ENCODE measurements at regions not wholly inside any gene's neighbourhood (a gene's known extent, or its start where the extent isn't known, plus 50 kb on each side); places are given as distances from the start of the nearest gene placed in this dataset.

DNA sequence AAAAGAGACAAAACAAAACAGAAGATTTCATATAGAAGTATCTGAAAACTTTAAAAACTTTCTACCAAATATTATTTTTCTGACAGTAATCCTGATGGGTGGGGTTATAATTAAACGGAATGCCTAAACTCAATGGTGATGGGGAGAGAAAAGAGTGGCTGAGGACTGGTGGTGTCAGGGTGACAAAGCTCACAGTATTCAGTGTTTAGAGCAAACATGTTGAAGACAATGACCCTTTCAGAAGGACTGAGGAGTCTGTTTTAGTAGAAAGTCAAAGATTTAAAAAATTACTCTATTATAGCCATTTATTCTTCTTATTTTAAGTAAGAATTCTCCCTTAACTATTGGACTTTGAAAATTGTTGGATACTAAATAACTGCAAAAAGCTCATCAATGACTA lies 1144.0 kb downstream of the TAF11L14 start:
- TF ChIP-seq GLIS3 (CRISPR knock-in tag; IDR thresholded peaks at IDR 0.05) = no peak
- TF ChIP-seq, protein P1, sequence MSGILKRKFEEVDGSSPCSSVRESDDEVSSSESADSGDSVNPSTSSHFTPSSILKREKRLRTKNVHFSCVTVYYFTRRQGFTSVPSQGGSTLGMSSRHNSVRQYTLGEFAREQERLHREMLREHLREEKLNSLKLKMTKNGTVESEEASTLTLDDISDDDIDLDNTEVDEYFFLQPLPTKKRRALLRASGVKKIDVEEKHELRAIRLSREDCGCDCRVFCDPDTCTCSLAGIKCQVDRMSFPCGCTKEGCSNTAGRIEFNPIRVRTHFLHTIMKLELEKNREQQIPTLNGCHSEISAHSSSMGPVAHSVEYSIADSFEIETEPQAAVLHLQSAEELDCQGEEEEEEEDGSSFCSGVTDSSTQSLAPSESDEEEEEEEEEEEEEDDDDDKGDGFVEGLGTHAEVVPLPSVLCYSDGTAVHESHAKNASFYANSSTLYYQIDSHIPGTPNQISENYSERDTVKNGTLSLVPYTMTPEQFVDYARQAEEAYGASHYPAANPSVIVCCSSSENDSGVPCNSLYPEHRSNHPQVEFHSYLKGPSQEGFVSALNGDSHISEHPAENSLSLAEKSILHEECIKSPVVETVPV (CRISPR knock-in tag; IDR thresholded peaks at IDR 0.05) = no peak
- TF ChIP-seq, protein P2, sequence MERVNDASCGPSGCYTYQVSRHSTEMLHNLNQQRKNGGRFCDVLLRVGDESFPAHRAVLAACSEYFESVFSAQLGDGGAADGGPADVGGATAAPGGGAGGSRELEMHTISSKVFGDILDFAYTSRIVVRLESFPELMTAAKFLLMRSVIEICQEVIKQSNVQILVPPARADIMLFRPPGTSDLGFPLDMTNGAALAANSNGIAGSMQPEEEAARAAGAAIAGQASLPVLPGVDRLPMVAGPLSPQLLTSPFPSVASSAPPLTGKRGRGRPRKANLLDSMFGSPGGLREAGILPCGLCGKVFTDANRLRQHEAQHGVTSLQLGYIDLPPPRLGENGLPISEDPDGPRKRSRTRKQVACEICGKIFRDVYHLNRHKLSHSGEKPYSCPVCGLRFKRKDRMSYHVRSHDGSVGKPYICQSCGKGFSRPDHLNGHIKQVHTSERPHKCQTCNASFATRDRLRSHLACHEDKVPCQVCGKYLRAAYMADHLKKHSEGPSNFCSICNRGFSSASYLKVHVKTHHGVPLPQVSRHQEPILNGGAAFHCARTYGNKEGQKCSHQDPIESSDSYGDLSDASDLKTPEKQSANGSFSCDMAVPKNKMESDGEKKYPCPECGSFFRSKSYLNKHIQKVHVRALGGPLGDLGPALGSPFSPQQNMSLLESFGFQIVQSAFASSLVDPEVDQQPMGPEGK (CRISPR knock-in tag; IDR thresholded peaks at IDR 0.05; ENCODE audit: borderline replicate concordance) = no peak
- ATAC-seq = no peak

DNA sequence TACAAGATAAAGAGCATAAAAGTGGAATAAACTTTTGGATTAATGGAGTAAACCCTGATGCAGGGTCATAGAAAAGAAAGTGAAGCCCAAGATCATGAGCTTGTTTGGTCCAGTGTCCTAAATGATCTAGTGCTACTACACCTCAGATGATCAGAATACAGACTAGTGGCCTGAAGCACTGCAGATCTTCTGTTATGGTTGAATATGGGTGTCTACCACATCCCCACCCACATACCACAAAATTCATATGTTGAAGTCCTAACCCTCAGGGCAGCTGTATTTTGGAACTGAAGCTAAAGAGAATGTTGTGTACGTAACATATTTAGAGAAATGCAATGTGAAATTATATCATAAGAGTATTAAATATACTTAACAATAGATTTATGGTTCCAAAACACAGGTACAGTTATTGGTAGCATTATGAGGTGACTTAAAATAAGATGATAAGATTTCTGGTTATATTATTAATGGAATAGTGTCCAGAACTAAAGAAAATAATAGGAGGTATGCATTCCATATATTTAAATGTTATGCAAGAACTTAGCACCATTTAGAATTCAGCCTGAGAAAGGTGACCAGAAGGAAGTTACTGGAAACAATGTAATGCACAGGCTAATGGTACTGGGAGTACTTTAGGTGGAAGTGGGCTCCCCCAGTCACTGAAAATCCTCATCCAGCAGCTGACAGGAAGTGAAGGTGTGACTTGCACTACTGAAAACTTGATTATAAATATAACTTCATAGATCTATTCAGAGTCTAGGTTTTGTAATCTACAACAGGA lies 1155.1 kb downstream of the TAF11L14 start:
- no peak for ATAC-seq

More for the DNA sequence above, 1155.1 kb downstream of the TAF11L14 start:
- TF ChIP-seq ZNF70 (CRISPR knock-in tag; IDR thresholded peaks at IDR 0.05) (no peak), OSR1 (CRISPR knock-in tag; IDR thresholded peaks at IDR 0.05) (no peak), TCF4 (CRISPR knock-in tag; IDR thresholded peaks at IDR 0.05; ENCODE audit: borderline replicate concordance) (no peak), BACH2 (CRISPR knock-in tag; IDR thresholded peaks at IDR 0.05; ENCODE audit: borderline replicate concordance) (no peak), ISL1 (CRISPR knock-in tag; IDR thresholded peaks at IDR 0.05) (no peak), SNAI2 (CRISPR knock-in tag; IDR thresholded peaks at IDR 0.05) (no peak), ZC3H10 (CRISPR knock-in tag; IDR thresholded peaks at IDR 0.05) (no peak), ZNF8 (CRISPR knock-in tag; IDR thresholded peaks at IDR 0.05) (no peak), ZFP3 (CRISPR knock-in tag; IDR thresholded peaks at IDR 0.05) (no peak), ZNF565 (CRISPR knock-in tag; conservative IDR thresholded peaks at IDR 0.05; ENCODE audit: low read depth) (no peak), RARB (CRISPR knock-in tag; IDR thresholded peaks at IDR 0.05) (no peak), TOX (CRISPR knock-in tag; IDR thresholded peaks at IDR 0.05; ENCODE audit: borderline replicate concordance) (no peak), ARNTL (CRISPR knock-in tag; IDR thresholded peaks at IDR 0.05; ENCODE audit: borderline replicate concordance, low read depth) (no peak), PPARA (CRISPR knock-in tag; IDR thresholded peaks at IDR 0.05; ENCODE audit: borderline replicate concordance) (no peak), CSDC2 (CRISPR knock-in tag; IDR thresholded peaks at IDR 0.05) (no peak)
- TF ChIP-seq, protein P3, sequence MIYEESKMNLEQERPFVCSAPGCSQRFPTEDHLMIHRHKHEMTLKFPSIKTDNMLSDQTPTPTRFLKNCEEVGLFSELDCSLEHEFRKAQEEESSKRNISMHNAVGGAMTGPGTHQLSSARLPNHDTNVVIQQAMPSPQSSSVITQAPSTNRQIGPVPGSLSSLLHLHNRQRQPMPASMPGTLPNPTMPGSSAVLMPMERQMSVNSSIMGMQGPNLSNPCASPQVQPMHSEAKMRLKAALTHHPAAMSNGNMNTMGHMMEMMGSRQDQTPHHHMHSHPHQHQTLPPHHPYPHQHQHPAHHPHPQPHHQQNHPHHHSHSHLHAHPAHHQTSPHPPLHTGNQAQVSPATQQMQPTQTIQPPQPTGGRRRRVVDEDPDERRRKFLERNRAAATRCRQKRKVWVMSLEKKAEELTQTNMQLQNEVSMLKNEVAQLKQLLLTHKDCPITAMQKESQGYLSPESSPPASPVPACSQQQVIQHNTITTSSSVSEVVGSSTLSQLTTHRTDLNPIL (CRISPR knock-in tag; IDR thresholded peaks at IDR 0.05; ENCODE audit: low read depth) = no peak
- TF ChIP-seq, protein P1 (CRISPR knock-in tag; IDR thresholded peaks at IDR 0.05) = no peak
- TF ChIP-seq, protein P2 (CRISPR knock-in tag; IDR thresholded peaks at IDR 0.05; ENCODE audit: borderline replicate concordance) = no peak
- TF ChIP-seq, protein P4, sequence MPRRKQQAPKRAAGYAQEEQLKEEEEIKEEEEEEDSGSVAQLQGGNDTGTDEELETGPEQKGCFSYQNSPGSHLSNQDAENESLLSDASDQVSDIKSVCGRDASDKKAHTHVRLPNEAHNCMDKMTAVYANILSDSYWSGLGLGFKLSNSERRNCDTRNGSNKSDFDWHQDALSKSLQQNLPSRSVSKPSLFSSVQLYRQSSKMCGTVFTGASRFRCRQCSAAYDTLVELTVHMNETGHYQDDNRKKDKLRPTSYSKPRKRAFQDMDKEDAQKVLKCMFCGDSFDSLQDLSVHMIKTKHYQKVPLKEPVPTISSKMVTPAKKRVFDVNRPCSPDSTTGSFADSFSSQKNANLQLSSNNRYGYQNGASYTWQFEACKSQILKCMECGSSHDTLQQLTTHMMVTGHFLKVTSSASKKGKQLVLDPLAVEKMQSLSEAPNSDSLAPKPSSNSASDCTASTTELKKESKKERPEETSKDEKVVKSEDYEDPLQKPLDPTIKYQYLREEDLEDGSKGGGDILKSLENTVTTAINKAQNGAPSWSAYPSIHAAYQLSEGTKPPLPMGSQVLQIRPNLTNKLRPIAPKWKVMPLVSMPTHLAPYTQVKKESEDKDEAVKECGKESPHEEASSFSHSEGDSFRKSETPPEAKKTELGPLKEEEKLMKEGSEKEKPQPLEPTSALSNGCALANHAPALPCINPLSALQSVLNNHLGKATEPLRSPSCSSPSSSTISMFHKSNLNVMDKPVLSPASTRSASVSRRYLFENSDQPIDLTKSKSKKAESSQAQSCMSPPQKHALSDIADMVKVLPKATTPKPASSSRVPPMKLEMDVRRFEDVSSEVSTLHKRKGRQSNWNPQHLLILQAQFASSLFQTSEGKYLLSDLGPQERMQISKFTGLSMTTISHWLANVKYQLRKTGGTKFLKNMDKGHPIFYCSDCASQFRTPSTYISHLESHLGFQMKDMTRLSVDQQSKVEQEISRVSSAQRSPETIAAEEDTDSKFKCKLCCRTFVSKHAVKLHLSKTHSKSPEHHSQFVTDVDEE (CRISPR knock-in tag; IDR thresholded peaks at IDR 0.05) = no peak
- TF ChIP-seq, protein P5, sequence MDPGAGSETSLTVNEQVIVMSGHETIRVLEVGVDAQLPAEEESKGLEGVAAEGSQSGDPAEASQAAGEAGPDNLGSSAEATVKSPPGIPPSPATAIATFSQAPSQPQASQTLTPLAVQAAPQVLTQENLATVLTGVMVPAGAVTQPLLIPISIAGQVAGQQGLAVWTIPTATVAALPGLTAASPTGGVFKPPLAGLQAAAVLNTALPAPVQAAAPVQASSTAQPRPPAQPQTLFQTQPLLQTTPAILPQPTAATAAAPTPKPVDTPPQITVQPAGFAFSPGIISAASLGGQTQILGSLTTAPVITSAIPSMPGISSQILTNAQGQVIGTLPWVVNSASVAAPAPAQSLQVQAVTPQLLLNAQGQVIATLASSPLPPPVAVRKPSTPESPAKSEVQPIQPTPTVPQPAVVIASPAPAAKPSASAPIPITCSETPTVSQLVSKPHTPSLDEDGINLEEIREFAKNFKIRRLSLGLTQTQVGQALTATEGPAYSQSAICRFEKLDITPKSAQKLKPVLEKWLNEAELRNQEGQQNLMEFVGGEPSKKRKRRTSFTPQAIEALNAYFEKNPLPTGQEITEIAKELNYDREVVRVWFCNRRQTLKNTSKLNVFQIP (CRISPR knock-in tag; IDR thresholded peaks at IDR 0.05; ENCODE audit: borderline replicate concordance, low read depth) = no peak
